K562 (cell line): ENCODE measurements at regions not wholly inside any gene's neighbourhood (a gene's known extent, or its start where the extent isn't known, plus 50 kb on each side); places are given as distances from the start of the nearest gene placed in this dataset.
A peak's percentile ranks its signal among the peaks of the same experiment; 100 is the strongest.
"Not testable (repeated sequence)": the region's sequence is repeated elsewhere in the genome, so short reads cannot be mapped to it uniquely, and the experiment has no call there.

ENCODE experiments used
- ATAC-seq: fragments of 200-7000 bp; cut with Tn5 transposase; 3 replicates; pipeline ENCODE4 v1.9.1; 2020; ENCODE audit warnings: moderate library complexity
- BruUV-seq: library from RNA; stranded (reverse); fragments of 400-500 nt; replicated peaks from 2 replicates; lab custom pipeline; 2021; lab: Mats Ljungman, UMichigan
- CTCF ChIA-PET: fragments of 300-600 bp; formaldehyde crosslinking; extraction: SDS; loops from one replicate; lab custom pipeline; 2021; ENCODE audit warnings: low intra/inter-chr PET ratio; lab: Yijun Ruan, JAX
- POLR2A ChIA-PET: fragments of 300-600, 350-650 bp; sonication (Branson Sonifier 250); formaldehyde crosslinking; extraction: SDS; loops from one replicate; lab custom pipeline; 2021; ENCODE audit warnings: antibody characterized with exemption, inconsistent platforms; lab: Yijun Ruan, JAX
- DNase-seq, 4 experiments: peaks; one replicate each; pipeline versions ENCODE4 v3.0.0 to v3.0.0-alpha.2; 2011 to 2018; ENCODE audit warnings: low spot score in 3 of 4, mixed read lengths in 3 of 4; ENCODE audit errors: extremely low read depth in 1 of 4
- FAIRE-seq: peaks from 2 replicates; lab custom pipeline; 2011; peaks lifted over from hg19 to GRCh38; lab: Jason Lieb, UNC
- H2AFZ ChIP-seq: 2 replicates; pipeline ENCODE4 v1.6.0; 2011; ENCODE audit warnings: low read depth, low read length, control low read depth, inconsistent platforms
- H3K27ac ChIP-seq: fragments of 200-600 bp; 3 replicates; pipeline ENCODE4 v1.8.0; 2011; ENCODE audit warnings: low read depth, mild to moderate bottlenecking, control low read depth, inconsistent platforms, low read length, moderate library complexity, mixed read lengths; ENCODE audit errors: extremely low read depth
- H3K27me3 ChIP-seq, 2 experiments: fragments of 300-600 bp in 1 of 2; 2 replicates in 1 of 2; 3 replicates in 1 of 2; pipeline versions ENCODE4 v1.6.0 to v1.8.0; 2011; ENCODE audit warnings: inconsistent platforms in 2 of 2, low read length in 2 of 2, mild to moderate bottlenecking in 1 of 2, mixed read lengths in 1 of 2, moderate library complexity in 1 of 2; ENCODE audit not compliant: control insufficient read depth in 2 of 2, insufficient read depth in 2 of 2
- H3K36me3 ChIP-seq: fragments of 300-600 bp; 3 replicates; pipeline ENCODE4 v1.8.0; 2011; ENCODE audit warnings: mild to moderate bottlenecking, low read length, inconsistent platforms; ENCODE audit not compliant: control insufficient read depth, insufficient read depth
- H3K4me1 ChIP-seq, 2 experiments: fragments of 200-600 bp in 1 of 2; replicated peaks in 1 of 2; 2 replicates in 1 of 2; 3 replicates in 1 of 2; pipeline versions ENCODE4 v1.5.1 to v1.8.0; 2011; ENCODE audit warnings: inconsistent platforms in 2 of 2, low read length in 2 of 2, mild to moderate bottlenecking in 1 of 2, mixed read lengths in 1 of 2, moderate library complexity in 1 of 2; ENCODE audit not compliant: control insufficient read depth in 2 of 2, insufficient read depth in 2 of 2
- H3K4me2 ChIP-seq: 2 replicates; pipeline ENCODE4 v1.6.1; 2011; ENCODE audit warnings: low read length, control low read depth, inconsistent platforms, mixed read lengths; ENCODE audit not compliant: insufficient read depth
- H3K4me3 ChIP-seq: fragments of 200-600 bp; sonication (generic), shearing (Covaris generic); 2 replicates; pipeline ENCODE4 v1.5.1; 2016; ENCODE audit warnings: control low read depth, inconsistent platforms
- H3K79me2 ChIP-seq: fragments of 200-600 bp; 3 replicates; pipeline ENCODE4 v1.8.0; 2011; ENCODE audit warnings: low read length, inconsistent platforms; ENCODE audit not compliant: control insufficient read depth, insufficient read depth
- H3K9ac ChIP-seq, 2 experiments: 2 replicates each; pipeline versions ENCODE4 v1.6.0 to v1.6.1; 2011; ENCODE audit warnings: low read depth in 2 of 2, low read length in 2 of 2, control low read depth in 1 of 2, inconsistent platforms in 1 of 2, mild to moderate bottlenecking in 1 of 2, mixed read lengths in 1 of 2; ENCODE audit not compliant: insufficient read depth in 1 of 2
- H3K9me1 ChIP-seq: one replicate; pipeline ENCODE4 v1.6.0; 2011; ENCODE audit warnings: inconsistent platforms, mild to moderate bottlenecking, low read length, moderate library complexity; ENCODE audit not compliant: control insufficient read depth, insufficient read depth
- H3K9me3 ChIP-seq: replicated peaks from 2 replicates; pipeline ENCODE4 v1.5.1; 2011; ENCODE audit warnings: low read depth, low read length, inconsistent platforms; ENCODE audit not compliant: control insufficient read depth, insufficient read depth
- H4K20me1 ChIP-seq: replicated peaks from 2 replicates; pipeline ENCODE4 v1.6.1; 2011; ENCODE audit warnings: low read length, inconsistent platforms, mixed read lengths; ENCODE audit not compliant: control insufficient read depth, insufficient read depth
- USF2 ChIP-seq: sonication (generic); formaldehyde crosslinking; IDR thresholded peaks from 2 replicates; pipeline ENCODE4 v1.5.0; 2020; ENCODE audit warnings: missing genetic modification reagents
- WGBS: fragments of 100-300 bp; shearing (Covaris generic); methylation state at CpG from one replicate; pipeline ENCODE4 v1.1.6; 2016; ENCODE audit warnings: low coverage, mixed read lengths; ENCODE audit not compliant: insufficient coverage; ENCODE audit errors: missing lambda C conversion rate; 5-methylcytosine and 5-hydroxymethylcytosine counted together
- in situ Hi-C: fragments of 300-500 bp; cut with MboI; formaldehyde crosslinking; loops from 4 replicates; pipeline ENCODE4 v1.15.0; 2018; ENCODE audit warnings: inconsistent platforms, mixed read lengths
- intact Hi-C: fragments of 100-400 bp; cut with micrococcal nuclease; formaldehyde crosslinking; loops from 2 replicates; pipeline ENCODE4 v1.14.2; 2022

- TF ChIP-seq USF2 = 0 out of 2 replicates have a peak, but pooled peaks have one; percentile 20
- not testable (repeated sequence) for FAIRE-seq
Measured at GRCh38 chr2:87939299-87939698, 77.0 kb downstream of the RNU2-63P start.

GRCh38 chr2:87919023-87919665 lies 93.5 kb upstream of the RGPD2 start:
- in situ Hi-C loops, H3K4me2 ChIP-seq, POLR2A ChIA-PET, H3K36me3 ChIP-seq, CTCF ChIA-PET, intact Hi-C loops, H3K9me3 ChIP-seq, H3K79me2 ChIP-seq, FAIRE-seq, H3K4me1 ChIP-seq, DNase-seq, H2AFZ ChIP-seq, H3K27me3 ChIP-seq, ATAC-seq, H3K9ac ChIP-seq, H3K4me3 ChIP-seq, H3K9me1 ChIP-seq, BruUV-seq, H3K27ac ChIP-seq, H4K20me1 ChIP-seq: not testable (repeated sequence)
- 1% methylated on average over 4 of the region's 4 CpGs for WGBS

More at GRCh38 chr2:87939299-87939698, 77.0 kb downstream of the RNU2-63P start:
- H3K36me3 ChIP-seq, H3K9me1 ChIP-seq, H4K20me1 ChIP-seq, H3K79me2 ChIP-seq, H2AFZ ChIP-seq, POLR2A ChIA-PET, ATAC-seq, H3K9ac ChIP-seq, H3K27ac ChIP-seq, BruUV-seq, H3K4me1 ChIP-seq, H3K9me3 ChIP-seq, CTCF ChIA-PET, intact Hi-C loops, H3K27me3 ChIP-seq, H3K4me2 ChIP-seq, in situ Hi-C loops, H3K4me3 ChIP-seq: not testable (repeated sequence)
- peak in 1 of 4 experiments; percentile 1 for DNase-seq
- WGBS = no CpG with 5 or more reads among the region's 2 CpGs

GRCh38 chr2:87917194-87917593 lies 91.6 kb upstream of the RGPD2 start:
- H3K9me1 ChIP-seq, BruUV-seq, H3K79me2 ChIP-seq, POLR2A ChIA-PET, H3K9ac ChIP-seq, FAIRE-seq, H3K4me2 ChIP-seq, DNase-seq, CTCF ChIA-PET, intact Hi-C loops, H3K27ac ChIP-seq, H3K9me3 ChIP-seq, ATAC-seq, H4K20me1 ChIP-seq, H3K36me3 ChIP-seq, in situ Hi-C loops, H3K4me3 ChIP-seq, H2AFZ ChIP-seq, H3K27me3 ChIP-seq, H3K4me1 ChIP-seq: not testable (repeated sequence)
